Endodermal cell (in vitro differentiated cells): ENCODE measurements at regions not wholly inside any gene's neighbourhood (a gene's known extent, or its start where the extent isn't known, plus 50 kb on each side); places are given as distances from the start of the nearest gene placed in this dataset.

Source experiments
- DNase-seq: peaks from one replicate; pipeline ENCODE4 v3.0.0-alpha.2; 2017
- H3K27ac ChIP-seq: 2 replicates; pipeline ENCODE4 v1.5.1; 2013; ENCODE audit warnings: mild to moderate bottlenecking, low read depth, low read length, moderate library complexity
- H3K27me3 ChIP-seq: 2 replicates; pipeline ENCODE4 v1.6.1; 2013; ENCODE audit warnings: mild to moderate bottlenecking, low read length, moderate library complexity; ENCODE audit not compliant: insufficient read depth, control insufficient read depth, poor library complexity, severe bottlenecking
- H3K36me3 ChIP-seq: 2 replicates; pipeline ENCODE4 v1.7.0; 2013; ENCODE audit warnings: mild to moderate bottlenecking, low read length, moderate library complexity; ENCODE audit not compliant: control insufficient read depth, insufficient read depth
- H3K4me1 ChIP-seq: one replicate; pipeline ENCODE4 v1.7.0; 2013; ENCODE audit warnings: low read length; ENCODE audit not compliant: control insufficient read depth, insufficient read depth
- H3K4me3 ChIP-seq: 2 replicates; pipeline ENCODE4 v1.5.1; 2013; ENCODE audit warnings: mild to moderate bottlenecking, low read length, moderate library complexity
- H3K9ac ChIP-seq: 2 replicates; pipeline ENCODE4 v1.6.1; 2013; ENCODE audit warnings: mild to moderate bottlenecking, low read length, moderate library complexity; ENCODE audit not compliant: poor library complexity, severe bottlenecking; ENCODE audit errors: extremely low read depth
- H3K9me3 ChIP-seq: 2 replicates; pipeline ENCODE4 v1.6.1; 2013; ENCODE audit warnings: mild to moderate bottlenecking, low read length, moderate library complexity; ENCODE audit not compliant: control insufficient read depth
- H3K27ac Mint-ChIP-seq: 2 replicates; pipeline ENCODE4 v1.8.0; 2020; ENCODE audit warnings: mixed read lengths
- H3K27me3 Mint-ChIP-seq: 2 replicates; pipeline ENCODE4 v1.8.0; 2021; ENCODE audit warnings: mild to moderate bottlenecking, mixed read lengths; ENCODE audit not compliant: insufficient read depth
- H3K36me3 Mint-ChIP-seq: 2 replicates; pipeline ENCODE4 v1.8.0; 2020; ENCODE audit warnings: low read depth, mixed read lengths
- H3K4me1 Mint-ChIP-seq: 2 replicates; pipeline ENCODE4 v1.8.0; 2020; ENCODE audit warnings: mixed read lengths
- H3K4me3 Mint-ChIP-seq: 2 replicates; pipeline ENCODE4 v1.8.0; 2020; ENCODE audit warnings: mild to moderate bottlenecking, moderate library complexity, mixed read lengths
- H3K9me3 Mint-ChIP-seq: 2 replicates; pipeline ENCODE4 v1.8.0; 2020; ENCODE audit warnings: mild to moderate bottlenecking, mixed read lengths
- CTCF ChIP-seq: fragments of 200-600 bp; sonication (generic); conservative IDR thresholded peaks from 2 replicates; pipeline ENCODE4 v1.5.0; 2021; ENCODE audit warnings: antibody characterized with exemption, mild to moderate bottlenecking
- WGBS, 2 experiments: methylation state at CpG; one replicate each; pipeline versions ENCODE4 v1.1.5 to v1.1.7; 2013; ENCODE audit warnings: missing lambda C conversion rate in 2 of 2, mixed read lengths in 1 of 2; ENCODE audit not compliant: insufficient coverage in 1 of 2, insufficient read length in 1 of 2; 5-methylcytosine and 5-hydroxymethylcytosine counted together

- H3K9me3 ChIP-seq, result no peaks in the 10 kb centered on the region
- 97% methylated on average over 3 of the region's 3 CpGs; no CpG with 5 or more reads in 1 of the 2 experiments for WGBS, 2 experiments
- H3K9me3 Mint-ChIP-seq, result peaks cover 2% of the 10 kb centered on the region
- H3K4me1 ChIP-seq, result peaks cover 3% of the 10 kb centered on the region
- H3K4me3 ChIP-seq, result peak overlapping the region; percentile 33
- H3K4me1 Mint-ChIP-seq, result peaks cover 7% of the 10 kb centered on the region
- H3K4me3 Mint-ChIP-seq, result no peak overlapping the region
- H3K27me3 ChIP-seq, result no peaks in the 10 kb centered on the region
- H3K27ac Mint-ChIP-seq, result no peak overlapping the region
- H3K27me3 Mint-ChIP-seq, result no peaks in the 10 kb centered on the region
- DNase-seq, result no peak
- no peak for TF ChIP-seq CTCF
- no peak overlapping the region for H3K9ac ChIP-seq
- H3K36me3 Mint-ChIP-seq, result peaks cover 3% of the 10 kb centered on the region
- no peak overlapping the region for H3K27ac ChIP-seq
- H3K36me3 ChIP-seq, result no peaks in the 10 kb centered on the region
Measured at GRCh38 chr13:82002710-82003109, 1661.8 kb upstream of the SPRY2 start.

- Mint-ChIP-seq H3K27me3 (no peaks in the 10 kb centered on the region), H3K4me1 (peaks cover 11% of the 10 kb centered on the region), H3K9me3 (peaks cover 6% of the 10 kb centered on the region), H3K27ac (no peak overlapping the region), H3K4me3 (no peak overlapping the region), H3K36me3 (peaks cover 15% of the 10 kb centered on the region)
- H3K36me3 ChIP-seq, result no peaks in the 10 kb centered on the region
- DNase-seq, result no peak
- no peak overlapping the region for H3K27ac ChIP-seq
- no peak overlapping the region for H3K9ac ChIP-seq
- no peak overlapping the region for H3K4me3 ChIP-seq
- WGBS, 2 experiments, result 92 to 100% methylated on average over 3 of the region's 3 CpGs
- TF ChIP-seq CTCF, result no peak
- no peaks in the 10 kb centered on the region for H3K4me1 ChIP-seq
- no peaks in the 10 kb centered on the region for H3K27me3 ChIP-seq
- no peaks in the 10 kb centered on the region for H3K9me3 ChIP-seq
Measured at GRCh38 chr13:81995316-81995715, 1654.4 kb upstream of the SPRY2 start.

DNA sequence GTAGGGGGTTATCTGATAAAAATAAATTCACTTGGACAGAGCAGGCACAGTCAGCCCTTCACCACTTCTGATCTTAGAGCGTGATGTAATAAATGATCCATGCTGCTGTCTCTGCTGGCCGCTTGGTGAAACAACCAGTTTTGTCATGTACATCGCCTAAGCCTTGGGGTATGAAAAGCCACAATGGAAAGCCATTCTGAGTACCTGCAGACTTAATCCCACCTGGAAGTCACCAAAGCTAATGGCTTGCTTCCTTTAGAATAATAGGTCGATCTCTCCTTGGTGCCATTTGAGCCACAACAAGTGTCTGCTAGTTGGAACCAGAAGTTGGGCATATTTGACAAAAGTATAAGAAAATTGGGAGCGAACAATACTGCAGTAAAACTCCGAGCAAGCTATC lies 1649.7 kb upstream of the SPRY2 start:
- peak; percentile 30 for TF ChIP-seq CTCF
- H3K9me3 Mint-ChIP-seq, result peaks cover 5% of the 10 kb centered on the region
- peak; percentile 58 for DNase-seq
- WGBS, 2 experiments, result 95 to 98% methylated on average over 5 to 6 of the region's 6 CpGs
- H3K4me3 Mint-ChIP-seq, result no peak overlapping the region
- H3K9ac ChIP-seq, result no peak overlapping the region
- peaks cover 9% of the 10 kb centered on the region for H3K36me3 Mint-ChIP-seq
- no peak overlapping the region for H3K27ac Mint-ChIP-seq
- no peaks in the 10 kb centered on the region for H3K27me3 ChIP-seq
- no peaks in the 10 kb centered on the region for H3K9me3 ChIP-seq
- peaks cover 15% of the 10 kb centered on the region for H3K4me1 ChIP-seq
- H3K4me3 ChIP-seq, result no peak overlapping the region
- no peak overlapping the region for H3K27ac ChIP-seq
- H3K27me3 Mint-ChIP-seq, result no peaks in the 10 kb centered on the region
- no peaks in the 10 kb centered on the region for H3K36me3 ChIP-seq
- H3K4me1 Mint-ChIP-seq, result peaks cover 43% of the 10 kb centered on the region
